ENCODE measurements at regions not wholly inside any gene's neighbourhood (a gene's known extent, or its start where the extent isn't known, plus 50 kb on each side); places are given as distances from the start of the nearest gene placed in this dataset.

DNA sequence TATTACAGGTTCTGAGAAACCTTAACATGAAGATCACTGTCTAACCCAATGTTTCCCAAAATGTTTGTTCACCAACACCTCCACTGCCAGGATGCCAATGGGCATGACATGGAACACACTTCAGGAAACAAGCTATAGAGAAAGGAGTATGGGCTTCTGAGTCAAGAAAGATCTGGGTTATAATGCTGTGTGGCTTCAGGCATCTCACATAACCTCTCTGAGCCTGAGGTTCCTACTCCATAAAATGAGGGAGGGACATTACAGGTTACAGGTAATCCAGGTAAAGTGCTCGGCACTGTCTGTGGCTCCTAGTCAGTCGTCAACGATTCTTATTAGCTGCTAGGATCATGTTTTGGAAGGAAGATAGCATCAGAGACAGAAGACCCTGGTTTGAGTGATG lies 126.4 kb upstream of the SMAD3 start:
- Mint-ChIP-seq H3K9me3 (peaks cover 9% of the 10 kb centered on the region), H3K4me1 (peaks cover 9% of the 10 kb centered on the region), H3K27ac (no peak overlapping the region), H3K27me3 (peaks cover 4% of the 10 kb centered on the region), H3K36me3 (ENCODE audit: low read depth) (peaks cover 3% of the 10 kb centered on the region), H3K4me3 (no peak overlapping the region)
- ChIA-PET CTCF (no interaction called here), POLR2A (interaction anchor here (0.7 kb wide), 1 partner anchor 315 kb away, joined by 3 read pairs; the partner anchor contains the start of gene AAGAB)
- DNase-seq: no peak

DNA sequence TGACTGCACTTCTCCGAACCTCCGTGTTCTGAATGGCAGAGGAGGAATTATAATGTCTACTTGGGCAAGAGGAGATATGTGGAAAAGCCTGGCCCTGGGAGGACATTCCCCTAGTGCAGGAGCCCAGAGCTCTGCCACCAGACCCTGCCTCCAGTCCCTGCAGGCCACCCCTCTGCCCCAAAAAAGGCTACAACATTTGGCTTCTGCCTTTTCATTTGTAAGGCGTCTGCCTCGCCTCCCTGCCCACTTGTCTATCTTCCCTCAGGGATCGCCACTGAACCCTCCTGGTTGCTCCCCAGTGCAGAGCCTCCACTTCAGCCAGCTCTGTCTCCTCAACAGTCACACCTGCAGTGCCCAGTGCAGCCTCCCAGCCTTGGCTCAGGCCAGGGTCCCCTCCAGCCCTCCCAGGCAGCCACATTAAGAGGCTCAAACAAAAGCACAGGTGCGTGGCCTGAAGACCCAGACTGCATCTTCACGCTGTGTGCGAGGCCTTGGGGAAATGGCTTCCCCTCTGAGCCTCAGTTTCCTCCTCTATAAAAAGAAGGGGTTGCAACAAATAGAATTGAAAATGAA lies 125.9 kb upstream of the SMAD3 start:
- H3K9me3 Mint-ChIP-seq: peaks cover 5% of the 10 kb centered on the region
- POLR2A ChIA-PET: no interaction called here
- CTCF ChIA-PET: no interaction called here

DNA sequence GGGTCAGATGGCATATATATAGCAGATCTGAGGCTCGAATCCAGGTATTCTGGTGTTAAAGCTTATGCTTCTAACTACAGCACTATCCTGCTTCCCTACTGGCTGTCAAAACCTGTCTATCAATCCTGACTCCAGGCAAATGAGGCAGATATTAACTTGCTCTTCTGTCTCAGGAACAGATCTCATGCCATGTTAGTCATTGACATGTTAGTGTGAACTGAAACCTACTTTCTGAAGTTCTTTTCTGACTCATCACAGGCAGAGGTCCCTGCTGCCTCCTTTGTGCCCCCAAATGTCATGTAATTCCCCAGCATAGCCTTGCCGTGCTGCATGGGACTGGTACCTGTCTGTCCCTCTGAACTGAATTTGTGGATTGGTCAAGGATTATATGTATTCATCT lies 125.0 kb upstream of the SMAD3 start:
- Mint-ChIP-seq H3K36me3 (ENCODE audit: low read depth) (no peaks in the 10 kb centered on the region), H3K27me3 (peaks cover 4% of the 10 kb centered on the region), H3K27ac (no peak overlapping the region), H3K4me3 (no peak overlapping the region), H3K4me1 (peaks cover 9% of the 10 kb centered on the region), H3K9me3 (peaks cover 4% of the 10 kb centered on the region)
- no peak for DNase-seq
- POLR2A ChIA-PET: no interaction called here
- CTCF ChIA-PET: no interaction called here

More for the DNA sequence above, 125.9 kb upstream of the SMAD3 start:
- Mint-ChIP-seq H3K27ac (no peak overlapping the region), H3K27me3 (peaks cover 4% of the 10 kb centered on the region), H3K4me1 (peaks cover 9% of the 10 kb centered on the region), H3K4me3 (no peak overlapping the region), H3K36me3 (ENCODE audit: low read depth) (no peaks in the 10 kb centered on the region)
- no peak for DNase-seq

DNA sequence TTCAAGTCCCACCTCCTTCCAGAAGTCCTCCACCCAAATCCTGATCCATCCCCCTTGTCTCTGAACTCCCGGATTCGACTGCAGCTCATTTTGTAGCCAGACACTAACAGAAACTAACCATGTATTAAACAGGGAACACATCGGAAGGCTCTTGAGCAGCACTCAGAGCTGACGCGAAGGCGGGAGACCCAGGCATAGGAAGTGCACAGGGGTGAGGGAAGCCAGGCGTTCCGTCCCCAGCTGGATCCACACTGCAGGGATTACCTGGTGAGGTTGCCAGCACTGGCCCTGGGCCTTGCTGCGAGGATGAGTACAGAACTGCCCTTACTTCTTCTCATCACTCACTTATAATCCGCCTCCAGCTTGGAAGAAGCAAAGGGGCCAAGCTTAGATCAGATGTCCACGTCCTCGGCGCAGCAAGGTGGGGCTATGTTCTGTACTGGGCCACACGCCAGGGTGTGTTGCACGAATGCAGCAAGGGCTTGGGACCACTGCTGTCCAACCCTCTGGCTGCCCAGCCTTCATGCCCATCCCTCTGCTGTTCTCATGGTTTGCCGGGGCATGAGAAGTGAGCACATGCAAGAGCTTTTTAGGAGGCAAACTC lies 124.2 kb upstream of the SMAD3 start:
- Mint-ChIP-seq H3K27ac (no peak overlapping the region), H3K27me3 (no peaks in the 10 kb centered on the region), H3K4me3 (no peak overlapping the region), H3K4me1 (peaks cover 10% of the 10 kb centered on the region), H3K9me3 (no peaks in the 10 kb centered on the region), H3K36me3 (ENCODE audit: low read depth) (no peaks in the 10 kb centered on the region)
- ChIA-PET CTCF (no interaction called here), POLR2A (no interaction called here)
- no peak for DNase-seq

DNA sequence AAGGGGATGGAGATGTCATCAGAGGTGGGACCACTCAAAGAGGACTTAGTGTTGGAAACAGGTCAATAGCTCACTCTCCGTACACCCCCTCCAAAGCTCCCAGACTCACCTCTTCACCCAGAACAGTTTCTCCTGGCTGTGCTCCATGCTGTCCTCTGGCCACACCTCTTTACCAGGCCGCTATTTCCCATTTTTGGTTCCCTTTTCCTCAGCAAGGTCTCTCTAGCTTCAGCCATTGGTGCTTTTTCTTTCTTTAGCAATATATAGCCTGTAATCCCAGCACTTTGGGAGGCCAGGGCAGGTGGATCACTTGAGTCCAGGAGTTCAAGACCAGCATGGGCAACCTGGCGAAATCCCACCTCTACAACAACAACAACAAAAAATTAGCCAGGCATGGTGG lies 123.6 kb upstream of the SMAD3 start:
- POLR2A ChIA-PET: no interaction called here
- no peak for DNase-seq
- H3K9me3 Mint-ChIP-seq: no peaks in the 10 kb centered on the region

DNA sequence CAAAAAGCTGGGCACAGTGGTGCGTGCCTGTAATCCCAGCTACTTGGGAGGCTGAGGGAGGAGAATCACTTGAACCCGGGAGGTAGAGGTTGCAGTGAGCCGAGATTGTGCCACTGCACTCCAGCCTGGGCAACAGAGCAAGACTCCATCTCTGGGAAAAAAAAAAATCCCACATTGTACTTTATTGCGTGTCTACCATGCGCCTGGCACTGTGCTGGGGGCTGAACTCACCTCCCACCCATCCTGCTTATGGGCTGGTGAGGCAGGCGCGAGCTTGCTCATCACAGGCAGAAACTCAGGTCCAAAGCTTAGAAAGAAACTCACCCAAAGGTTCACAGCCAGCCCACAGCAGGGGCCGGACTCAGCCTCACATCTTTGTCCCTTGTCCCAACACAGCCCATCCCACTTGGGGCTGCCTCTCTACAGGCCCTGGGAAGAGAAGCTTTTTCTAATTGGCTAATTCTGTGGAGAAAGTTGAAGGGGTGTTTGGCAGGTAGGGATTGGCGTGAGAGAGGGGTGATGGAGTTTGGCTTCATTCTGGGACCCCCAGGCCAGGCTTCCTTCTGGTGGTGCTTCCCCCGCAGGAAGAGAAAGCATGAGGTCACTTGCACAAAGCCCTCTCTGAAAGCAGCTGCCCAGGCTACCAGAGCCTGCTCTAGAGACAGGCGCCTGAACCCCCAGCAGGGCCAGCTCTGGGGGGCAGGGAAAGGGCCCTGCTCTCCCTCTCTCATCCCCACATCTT lies 122.6 kb upstream of the SMAD3 start:
- CTCF ChIA-PET: interaction anchor here (2.6 kb wide), 1 partner anchor 362 kb away, joined by 10 read pairs; no protein-coding TSS in a partner anchor
- H3K27me3 Mint-ChIP-seq: no peaks in the 10 kb centered on the region

More for the DNA sequence above, 123.6 kb upstream of the SMAD3 start:
- H3K4me3 Mint-ChIP-seq: no peak overlapping the region
- peaks cover 13% of the 10 kb centered on the region for H3K4me1 Mint-ChIP-seq
- H3K27ac Mint-ChIP-seq: no peak overlapping the region
- H3K36me3 Mint-ChIP-seq (ENCODE audit: low read depth): no peaks in the 10 kb centered on the region
- no peaks in the 10 kb centered on the region for H3K27me3 Mint-ChIP-seq
- CTCF ChIA-PET: interaction anchor here (0.7 kb wide), 1 partner anchor 38 kb away, joined by 3 read pairs; no protein-coding TSS in a partner anchor

DNA sequence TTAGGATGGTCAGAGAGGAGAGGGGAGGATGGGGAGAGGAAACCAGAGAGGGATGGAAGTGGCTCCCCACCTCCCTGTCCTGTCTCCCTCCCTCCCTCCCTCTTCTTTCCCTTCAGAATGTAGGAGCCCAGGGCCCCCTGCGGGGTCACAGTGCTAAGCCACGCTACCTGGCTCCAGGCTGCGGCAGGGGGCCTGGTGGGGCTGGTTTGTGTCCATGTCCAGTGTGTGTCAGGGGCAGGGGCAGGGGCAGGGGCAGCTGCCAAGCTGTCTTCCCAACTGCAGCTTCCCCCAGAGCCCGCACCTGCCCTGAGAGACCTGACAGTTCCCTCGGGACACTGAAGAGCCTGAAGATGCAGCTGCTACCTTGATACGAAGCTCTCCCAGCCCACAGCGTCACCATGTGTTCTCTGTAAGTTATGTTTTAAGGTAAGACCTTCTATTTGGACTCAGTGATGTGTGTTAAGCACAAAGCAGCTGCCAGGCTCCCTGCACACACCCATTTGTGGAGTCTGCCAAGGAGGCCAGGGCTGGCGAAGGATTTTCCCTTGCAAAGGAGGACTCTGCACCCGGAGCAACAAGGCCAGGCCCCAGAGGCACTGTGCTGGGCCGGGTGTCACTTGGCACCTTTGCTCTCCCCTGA lies 121.8 kb upstream of the SMAD3 start:
- Mint-ChIP-seq H3K27ac (no peak overlapping the region), H3K4me3 (no peak overlapping the region), H3K9me3 (no peaks in the 10 kb centered on the region), H3K4me1 (peaks cover 29% of the 10 kb centered on the region), H3K27me3 (no peaks in the 10 kb centered on the region), H3K36me3 (ENCODE audit: low read depth) (no peaks in the 10 kb centered on the region)
- CTCF ChIA-PET: interaction anchor here (2.6 kb wide), 1 partner anchor 361 kb away, joined by 10 read pairs; no protein-coding TSS in a partner anchor
- DNase-seq: no peak
- POLR2A ChIA-PET: no interaction called here

More for the DNA sequence above, 122.6 kb upstream of the SMAD3 start:
- POLR2A ChIA-PET: no interaction called here
- H3K36me3 Mint-ChIP-seq (ENCODE audit: low read depth): no peaks in the 10 kb centered on the region
- H3K9me3 Mint-ChIP-seq: no peaks in the 10 kb centered on the region
- H3K4me1 Mint-ChIP-seq: peaks cover 22% of the 10 kb centered on the region
- no peak overlapping the region for H3K4me3 Mint-ChIP-seq
- DNase-seq: no peak
- no peak overlapping the region for H3K27ac Mint-ChIP-seq

DNA sequence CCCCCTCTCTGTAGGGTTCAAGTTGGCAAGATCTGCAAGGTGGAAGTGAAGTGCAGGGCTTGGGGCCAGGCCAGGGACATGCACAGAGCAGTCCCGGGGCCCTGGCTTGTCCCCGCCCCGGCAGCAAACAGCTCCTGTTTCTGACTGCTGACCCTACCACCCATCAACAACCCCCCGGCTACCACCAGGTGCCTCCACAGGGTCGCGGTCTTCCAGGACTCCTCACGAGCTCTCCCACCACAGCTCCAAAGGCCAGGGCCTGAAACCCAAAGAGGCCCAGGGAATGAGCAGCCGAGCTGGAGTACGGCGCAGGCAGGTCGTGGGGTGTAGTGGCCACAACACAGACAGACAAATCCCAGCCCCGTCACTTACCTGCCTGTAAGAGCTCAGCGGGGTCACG lies 121.3 kb upstream of the SMAD3 start:
- Mint-ChIP-seq H3K4me3 (no peak overlapping the region), H3K9me3 (no peaks in the 10 kb centered on the region), H3K27ac (no peak overlapping the region), H3K4me1 (peaks cover 34% of the 10 kb centered on the region), H3K36me3 (ENCODE audit: low read depth) (no peaks in the 10 kb centered on the region), H3K27me3 (no peaks in the 10 kb centered on the region)
- no peak for DNase-seq
- ChIA-PET CTCF (interaction anchor here (2.6 kb wide), 1 partner anchor 360 kb away, joined by 10 read pairs; no protein-coding TSS in a partner anchor), POLR2A (no interaction called here)

DNA sequence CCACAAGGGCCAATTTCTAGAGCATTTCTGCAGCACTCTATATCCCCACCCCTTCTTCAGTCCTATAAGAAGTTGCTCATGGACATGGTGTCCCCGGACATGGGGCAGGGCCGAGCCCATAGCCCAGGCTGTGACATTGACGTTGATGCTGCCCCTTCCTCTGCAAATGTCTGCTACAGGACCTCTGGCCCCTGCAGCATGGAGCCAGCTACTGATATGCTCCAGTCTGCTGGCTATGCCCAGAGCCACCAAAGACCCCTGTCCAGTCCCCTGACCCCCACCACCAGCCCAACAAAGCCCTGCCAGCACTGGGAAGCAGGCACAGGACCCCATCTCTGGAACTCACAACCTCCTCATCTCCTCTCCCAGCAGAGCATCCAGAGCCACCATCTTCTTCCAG lies 120.1 kb upstream of the SMAD3 start:
- no peak overlapping the region for H3K4me3 Mint-ChIP-seq
- H3K27me3 Mint-ChIP-seq: peaks cover 3% of the 10 kb centered on the region
- CTCF ChIA-PET: interaction anchor here (0.6 to 2.9 kb wide), 8 partner anchors 294 to 831 kb away, joined by 3 to 33 read pairs (median 8); no protein-coding TSS in a partner anchor
- peaks cover 30% of the 10 kb centered on the region for H3K4me1 Mint-ChIP-seq
- no peak for DNase-seq
- no peaks in the 10 kb centered on the region for H3K36me3 Mint-ChIP-seq (ENCODE audit: low read depth)
- POLR2A ChIA-PET: interaction anchor here (1.1 kb wide), 1 partner anchor 128 kb away, joined by 3 read pairs; no protein-coding TSS in a partner anchor
- H3K27ac Mint-ChIP-seq: no peak overlapping the region
- H3K9me3 Mint-ChIP-seq: no peaks in the 10 kb centered on the region

DNA sequence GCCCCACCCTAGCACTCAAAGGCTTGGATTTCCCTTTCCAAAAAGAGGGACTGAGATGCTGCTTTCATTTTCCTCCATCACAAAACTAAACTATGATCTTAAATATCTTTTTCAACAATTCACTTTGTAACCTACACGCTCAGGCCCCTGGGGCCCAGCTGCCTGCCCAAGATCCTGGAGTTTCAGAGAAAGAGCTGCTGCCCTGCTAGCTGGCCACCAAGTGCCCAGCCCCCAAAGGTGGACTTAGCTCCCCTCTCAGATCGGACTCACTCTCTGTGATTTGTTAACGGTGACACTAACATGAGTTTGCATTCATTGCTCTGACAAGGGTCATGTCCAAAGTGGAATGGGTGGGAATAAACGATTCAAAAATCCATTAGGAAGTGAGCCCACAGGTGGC lies 119.6 kb upstream of the SMAD3 start:
- peaks cover 6% of the 10 kb centered on the region for H3K27me3 Mint-ChIP-seq
- H3K4me1 Mint-ChIP-seq: peaks cover 26% of the 10 kb centered on the region
- H3K27ac Mint-ChIP-seq: no peak overlapping the region

DNA sequence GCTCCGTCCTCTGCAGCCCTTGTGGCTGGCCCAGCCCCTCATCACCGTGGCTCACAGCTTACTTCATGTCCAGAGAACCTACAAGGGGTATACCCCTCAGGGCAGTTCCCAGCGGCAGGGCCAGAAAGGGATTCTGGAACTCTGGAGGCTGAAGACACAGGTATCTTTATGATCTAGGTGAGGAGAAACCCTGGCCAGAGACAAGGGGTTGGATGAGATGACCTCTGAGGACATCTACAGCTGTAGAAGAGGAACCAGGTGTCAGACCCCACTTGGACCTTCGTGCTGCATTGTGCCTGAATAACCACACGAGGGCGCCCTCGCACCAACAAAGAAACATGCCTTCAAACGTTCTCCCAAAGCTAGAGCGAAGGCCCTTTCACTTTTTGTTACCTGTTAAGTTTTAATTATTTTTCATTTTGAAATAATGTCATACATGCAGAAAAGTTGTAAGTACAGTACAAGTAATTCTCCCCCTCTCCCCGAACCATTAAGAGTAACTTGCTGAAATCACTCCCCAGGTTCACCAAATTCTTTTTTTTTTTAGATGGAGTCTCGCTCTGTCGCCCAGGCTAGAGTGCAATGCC lies 118.7 kb upstream of the SMAD3 start:
- Mint-ChIP-seq H3K27me3 (peaks cover 10% of the 10 kb centered on the region), H3K4me1 (peaks cover 25% of the 10 kb centered on the region), H3K4me3 (no peak overlapping the region), H3K36me3 (ENCODE audit: low read depth) (no peaks in the 10 kb centered on the region), H3K27ac (no peak overlapping the region), H3K9me3 (no peaks in the 10 kb centered on the region)
- DNase-seq: peak; percentile 79
- ChIA-PET POLR2A (interaction anchor here (0.7 to 1.4 kb wide), 5 partner anchors 126 to 357 kb away, joined by 3 to 8 read pairs (median 3); no protein-coding TSS in a partner anchor), CTCF (interaction anchor here (0.6 to 2.9 kb wide), 20 partner anchors 9 to 891 kb away, joined by 3 to 33 read pairs (median 4); no protein-coding TSS in a partner anchor)

More for the DNA sequence above, 119.6 kb upstream of the SMAD3 start:
- Mint-ChIP-seq H3K36me3 (ENCODE audit: low read depth) (no peaks in the 10 kb centered on the region), H3K4me3 (no peak overlapping the region), H3K9me3 (no peaks in the 10 kb centered on the region)
- ChIA-PET CTCF (interaction anchor here (0.9 to 2.9 kb wide), 10 partner anchors 139 to 830 kb away, joined by 3 to 33 read pairs (median 4); no protein-coding TSS in a partner anchor), POLR2A (interaction anchor here (1.1 to 1.4 kb wide), 4 partner anchors 127 to 358 kb away, joined by 3 to 8 read pairs (median 3); no protein-coding TSS in a partner anchor)
- no peak for DNase-seq

DNA sequence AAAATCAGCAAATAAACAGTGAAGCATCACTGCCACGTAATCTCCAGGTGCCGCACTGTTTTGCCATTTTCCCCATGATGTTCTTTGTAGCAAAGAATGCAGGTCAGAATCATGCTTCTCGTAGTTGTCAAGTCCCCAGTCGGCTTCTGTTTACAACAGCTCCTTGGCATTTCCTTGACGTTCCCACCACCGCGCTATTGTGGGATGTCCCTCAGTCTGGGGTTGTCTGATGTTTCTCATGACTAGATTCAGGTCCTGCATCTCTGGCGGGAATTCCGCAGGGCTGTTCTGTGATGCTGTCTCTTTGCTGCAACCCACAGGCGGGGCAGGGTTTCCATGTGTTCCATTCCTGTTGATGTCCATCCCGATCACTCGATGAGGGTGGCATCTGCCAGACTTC lies 117.9 kb upstream of the SMAD3 start:
- Mint-ChIP-seq H3K27me3 (peaks cover 17% of the 10 kb centered on the region), H3K27ac (no peak overlapping the region), H3K4me3 (no peak overlapping the region), H3K9me3 (no peaks in the 10 kb centered on the region), H3K4me1 (peaks cover 25% of the 10 kb centered on the region), H3K36me3 (ENCODE audit: low read depth) (no peaks in the 10 kb centered on the region)
- ChIA-PET CTCF (interaction anchor here (1.3 to 2.9 kb wide), 7 partner anchors 10 to 889 kb away, joined by 3 to 33 read pairs (median 11); no protein-coding TSS in a partner anchor), POLR2A (no interaction called here)
- no peak for DNase-seq

All from activated CD4-positive, alpha-beta memory T cell treated with anti-CD3 and anti-CD28 coated beads, Interleukin-2, amount 10 ng/mL, durations not matched to agents 7 days and 5 days (primary cell).